HS-5 (cell line): ENCODE measurements at regions not wholly inside any gene's neighbourhood (a gene's known extent, or its start where the extent isn't known, plus 50 kb on each side); places are given as distances from the start of the nearest gene placed in this dataset.

ENCODE experiments used
- DNase-seq: peaks from one replicate; pipeline ENCODE4 v3.0.0-alpha.2; 2012; ENCODE audit warnings: low read depth

- DNase-seq, result no peak
Observed at GRCh38 chr9:90001747-90002146, 396.9 kb downstream of the GADD45G start.

GRCh38 chr9:90002397-90003271 lies 397.8 kb downstream of the GADD45G start:
- DNase-seq, result no peak

- DNase-seq, result no peak
Observed at GRCh38 chr9:90005388-90005787, 400.6 kb downstream of the GADD45G start.

- peak; percentile 49 for DNase-seq
Observed at GRCh38 chr9:90007516-90008440, 403.0 kb downstream of the GADD45G start.

GRCh38 chr9:90009447-90009846 lies 404.6 kb downstream of the GADD45G start:
- DNase-seq, result no peak

- no peak for DNase-seq
Observed at GRCh38 chr9:90010793-90011192, 406.0 kb downstream of the GADD45G start.

GRCh38 chr9:90012949-90013348 lies 408.1 kb downstream of the GADD45G start:
- no peak for DNase-seq

GRCh38 chr9:90013778-90014177 lies 409.0 kb downstream of the GADD45G start:
- no peak for DNase-seq

- no peak for DNase-seq
Observed at GRCh38 chr9:90014421-90014820, 409.6 kb downstream of the GADD45G start.

GRCh38 chr9:90016272-90016671 lies 411.5 kb downstream of the GADD45G start:
- DNase-seq, result no peak

GRCh38 chr9:90017679-90018078 lies 412.9 kb downstream of the GADD45G start:
- DNase-seq, result no peak

- DNase-seq, result no peak
Observed at GRCh38 chr9:90018688-90019087, 413.9 kb downstream of the GADD45G start.

GRCh38 chr9:90019626-90020025 lies 414.8 kb downstream of the GADD45G start:
- DNase-seq, result no peak

GRCh38 chr9:90020276-90020871 lies 415.6 kb downstream of the GADD45G start:
- DNase-seq, result no peak

GRCh38 chr9:90021216-90021906 lies 416.5 kb downstream of the GADD45G start:
- DNase-seq, result no peak

- no peak for DNase-seq
Observed at GRCh38 chr9:90022474-90022873, 417.7 kb downstream of the GADD45G start.

GRCh38 chr9:90023861-90024260 lies 419.0 kb downstream of the GADD45G start:
- no peak for DNase-seq

GRCh38 chr9:90024409-90024808 lies 419.6 kb downstream of the GADD45G start:
- DNase-seq, result no peak

- DNase-seq, result no peak
Observed at GRCh38 chr9:90024823-90025222, 420.0 kb downstream of the GADD45G start.

- no peak for DNase-seq
Observed at GRCh38 chr9:90025816-90026215, 421.0 kb downstream of the GADD45G start.

- no peak for DNase-seq
Observed at GRCh38 chr9:90027296-90027790, 422.5 kb downstream of the GADD45G start.

- DNase-seq, result no peak
Observed at GRCh38 chr9:90029386-90029785, 424.6 kb downstream of the GADD45G start.
